CD14-positive monocyte (primary cell): ENCODE measurements at regions not wholly inside any gene's neighbourhood (a gene's known extent, or its start where the extent isn't known, plus 50 kb on each side); places are given as distances from the start of the nearest gene placed in this dataset.
A peak's percentile ranks its signal among the peaks of the same experiment; 100 is the strongest.

Experiments
- DNase-seq, 3 donors: peaks; one replicate each; pipeline ENCODE4 v3.0.0-alpha.2; 2011 to 2022
- H2AFZ ChIP-seq: 2 replicates; pipeline ENCODE4 v1.6.0; 2012; ENCODE audit warnings: mild to moderate bottlenecking, low read depth, low read length, inconsistent platforms; ENCODE audit not compliant: insufficient read depth, poor library complexity, severe bottlenecking
- H3K27ac ChIP-seq, 2 donors: 1 replicate in 1 of 2; 2 replicates in 1 of 2; pipeline ENCODE4 v1.5.1; 2012 to 2013; ENCODE audit warnings: low read length in 2 of 2, control low read depth in 1 of 2, inconsistent platforms in 1 of 2, low read depth in 1 of 2, mild to moderate bottlenecking in 1 of 2
- H3K27me3 ChIP-seq, 2 donors: one replicate each; pipeline versions ENCODE4 v1.6.0 to v1.6.1; 2011 to 2013; ENCODE audit warnings: low read length in 2 of 2; ENCODE audit not compliant: control insufficient read depth in 2 of 2, insufficient read depth in 2 of 2
- H3K36me3 ChIP-seq, 2 donors: replicated peaks in 1 of 2; 1 replicate in 1 of 2; 2 replicates in 1 of 2; pipeline versions ENCODE4 v1.5.1 to v1.6.1; 2012 to 2013; ENCODE audit warnings: low read length in 2 of 2, control low read depth in 1 of 2, inconsistent platforms in 1 of 2, mild to moderate bottlenecking in 1 of 2; ENCODE audit not compliant: insufficient read depth in 2 of 2, control insufficient read depth in 1 of 2
- H3K4me1 ChIP-seq, 2 donors: 1 replicate in 1 of 2; 2 replicates in 1 of 2; pipeline versions ENCODE4 v1.5.1 to v1.6.1; 2012 to 2013; ENCODE audit warnings: low read length in 2 of 2, control low read depth in 1 of 2, inconsistent platforms in 1 of 2, mild to moderate bottlenecking in 1 of 2, moderate library complexity in 1 of 2; ENCODE audit not compliant: insufficient read depth in 2 of 2, control insufficient read depth in 1 of 2
- H3K4me2 ChIP-seq: replicated peaks from 2 replicates; pipeline ENCODE3; 2012; ENCODE audit warnings: low read length, moderate library complexity, mild to moderate bottlenecking; ENCODE audit not compliant: poor library complexity, severe bottlenecking; ENCODE audit errors: extremely low read depth
- H3K4me3 ChIP-seq, 3 experiments: fragments of 200-600 bp in 1 of 3; sonication (generic) in 1 of 3; replicated peaks in 1 of 3; 1 replicate in 2 of 3; 2 replicates in 1 of 3; pipeline ENCODE4 v1.5.1; 2011 to 2013; ENCODE audit warnings: low read length in 3 of 3, mild to moderate bottlenecking in 3 of 3, control low read depth in 2 of 3, low read depth in 2 of 3, inconsistent platforms in 1 of 3, moderate library complexity in 1 of 3
- H3K79me2 ChIP-seq: 2 replicates; pipeline ENCODE4 v1.6.0; 2012; ENCODE audit warnings: mild to moderate bottlenecking, control low read depth, inconsistent platforms, low read length, moderate library complexity; ENCODE audit not compliant: insufficient read depth
- H3K9ac ChIP-seq: 2 replicates; pipeline ENCODE4 v1.6.0; 2017; ENCODE audit warnings: low read length, mild to moderate bottlenecking; ENCODE audit not compliant: insufficient read depth, poor library complexity, severe bottlenecking
- H3K9me3 ChIP-seq, 2 donors: replicated peaks in 1 of 2; 1 replicate in 1 of 2; 2 replicates in 1 of 2; pipeline versions ENCODE4 v1.5.1 to v1.6.1; 2012 to 2013; ENCODE audit warnings: low read length in 2 of 2, control low read depth in 1 of 2; ENCODE audit not compliant: control insufficient read depth in 1 of 2, insufficient read depth in 1 of 2
- H4K20me1 ChIP-seq: 2 replicates; pipeline ENCODE4 v1.6.0; 2012; ENCODE audit warnings: mild to moderate bottlenecking, low read length, control low read depth, moderate library complexity; ENCODE audit not compliant: insufficient read depth
- H3K27ac Mint-ChIP-seq, 7 donors: one replicate each; pipeline ENCODE4 v1.8.0; 2020; ENCODE audit warnings: mild to moderate bottlenecking in 7 of 7, mixed read lengths in 7 of 7, moderate library complexity in 6 of 7, inconsistent platforms in 2 of 7
- H3K27me3 Mint-ChIP-seq, 3 donors: one replicate each; pipeline ENCODE4 v1.8.0; 2021 to 2022; ENCODE audit warnings: low read depth in 3 of 3, mild to moderate bottlenecking in 3 of 3, mixed read lengths in 3 of 3, moderate library complexity in 3 of 3, inconsistent platforms in 1 of 3
- H3K36me3 Mint-ChIP-seq, 2 donors: one replicate each; pipeline ENCODE4 v1.8.0; 2020; ENCODE audit warnings: mixed read lengths in 2 of 2, inconsistent platforms in 1 of 2, mild to moderate bottlenecking in 1 of 2
- H3K4me1 Mint-ChIP-seq: one replicate; pipeline ENCODE4 v1.8.0; 2020; ENCODE audit warnings: mild to moderate bottlenecking, mixed read lengths
- H3K4me3 Mint-ChIP-seq, 2 donors: one replicate each; pipeline ENCODE4 v1.8.0; 2020; ENCODE audit warnings: mild to moderate bottlenecking in 2 of 2, mixed read lengths in 2 of 2, moderate library complexity in 1 of 2
- H3K9me3 Mint-ChIP-seq, 7 donors: one replicate each; pipeline ENCODE4 v1.8.0; 2020 to 2022; ENCODE audit warnings: mixed read lengths in 7 of 7, mild to moderate bottlenecking in 6 of 7, moderate library complexity in 6 of 7, inconsistent platforms in 2 of 7
- CTCF ChIP-seq: fragments of 200-600 bp; IDR thresholded peaks from one replicate; pipeline ENCODE4 v1.8.0; 2022; ENCODE audit warnings: antibody characterized with exemption, mild to moderate bottlenecking
- WGBS: methylation state at CpG from one replicate; pipeline ENCODE4 v1.1.5; 2013; ENCODE audit warnings: missing lambda C conversion rate; ENCODE audit not compliant: insufficient coverage; 5-methylcytosine and 5-hydroxymethylcytosine counted together
- intact Hi-C, 2 donors: fragments of 100-400 bp; cut with micrococcal nuclease; formaldehyde crosslinking; loops; one replicate each; pipeline versions ENCODE4 v1.15.0 to v1.15.1; 2023

GRCh38 chr16:59324462-59324861 lies 590.3 kb upstream of the GOT2 start:
- no peak overlapping the region for H3K9ac ChIP-seq
- peak in 1 of 3 donors; percentile 12 for DNase-seq
- Mint-ChIP-seq H3K4me1 (no peaks in the 10 kb centered on the region), H3K36me3 (no peaks in the 10 kb centered on the region), H3K27me3 (peaks cover 0 to 5% (median 0%) of the 10 kb centered on the region in 3 donors), H3K9me3 (peaks cover 0 to 10% (median 3%) of the 10 kb centered on the region in 7 donors), H3K27ac (no peak overlapping the region), H3K4me3 (no peak overlapping the region)
- H3K36me3 ChIP-seq: no peaks in the 10 kb centered on the region
- H3K27me3 ChIP-seq: no peaks in the 10 kb centered on the region
- H3K79me2 ChIP-seq: no peaks in the 10 kb centered on the region
- TF ChIP-seq CTCF: no peak
- H3K27ac ChIP-seq: no peak overlapping the region
- H3K9me3 ChIP-seq: no peaks in the 10 kb centered on the region
- WGBS: no CpG with 5 or more reads among the region's 5 CpGs
- no peak overlapping the region for H3K4me2 ChIP-seq
- no peaks in the 10 kb centered on the region for H4K20me1 ChIP-seq
- no peak overlapping the region for H3K4me3 ChIP-seq
- intact Hi-C loops: no loop called here
- H2AFZ ChIP-seq: no peak overlapping the region
- H3K4me1 ChIP-seq: no peaks in the 10 kb centered on the region

GRCh38 chr16:59320657-59321056 lies 586.5 kb upstream of the GOT2 start:
- Histone ChIP-seq H3K9me3 (no peaks in the 10 kb centered on the region), H2AFZ (no peak overlapping the region), H4K20me1 (no peaks in the 10 kb centered on the region), H3K27ac (no peak overlapping the region), H3K4me3 (no peak overlapping the region), H3K9ac (no peak overlapping the region), H3K27me3 (no peaks in the 10 kb centered on the region), H3K4me2 (no peak overlapping the region), H3K79me2 (no peaks in the 10 kb centered on the region), H3K4me1 (no peaks in the 10 kb centered on the region), H3K36me3 (no peaks in the 10 kb centered on the region)
- Mint-ChIP-seq H3K4me3 (no peak overlapping the region), H3K9me3 (peaks cover 0 to 8% (median 2%) of the 10 kb centered on the region in 7 donors), H3K36me3 (no peaks in the 10 kb centered on the region), H3K27ac (no peak overlapping the region), H3K27me3 (peaks cover 0 to 5% (median 0%) of the 10 kb centered on the region in 3 donors), H3K4me1 (no peaks in the 10 kb centered on the region)
- intact Hi-C loops: no loop called here
- no peak for TF ChIP-seq CTCF
- no peak for DNase-seq
- WGBS: 100% methylated on average over 1 of the region's 1 CpG
